Fibroblast of villous mesenchyme (primary cell): ENCODE measurements at regions not wholly inside any gene's neighbourhood (a gene's known extent, or its start where the extent isn't known, plus 50 kb on each side); places are given as distances from the start of the nearest gene placed in this dataset.
"Not testable (repeated sequence)": the region's sequence is repeated elsewhere in the genome, so short reads cannot be mapped to it uniquely, and the experiment has no call there.

Source experiments
- DNase-seq: peaks from one replicate; pipeline ENCODE4 v3.0.0-alpha.2; 2010; ENCODE audit warnings: low read depth
- H3K4me3 ChIP-seq: 2 replicates; pipeline ENCODE4 v1.5.1; 2011; ENCODE audit warnings: low read depth, mild to moderate bottlenecking, low read length
- CTCF ChIP-seq: IDR thresholded peaks from 2 replicates; pipeline ENCODE4 v1.5.1; 2012; ENCODE audit warnings: low read depth, mild to moderate bottlenecking, low read length; ENCODE audit not compliant: insufficient read depth

GRCh38 chr11:45733176-45733575 is 67.8 kb upstream of the CHST1 start:
- no peak for TF ChIP-seq CTCF
- no peak overlapping the region for H3K4me3 ChIP-seq
- DNase-seq: no peak

GRCh38 chr11:45732343-45732742 is 66.9 kb upstream of the CHST1 start:
- H3K4me3 ChIP-seq: no peak overlapping the region
- no peak for TF ChIP-seq CTCF
- no peak for DNase-seq

DNA sequence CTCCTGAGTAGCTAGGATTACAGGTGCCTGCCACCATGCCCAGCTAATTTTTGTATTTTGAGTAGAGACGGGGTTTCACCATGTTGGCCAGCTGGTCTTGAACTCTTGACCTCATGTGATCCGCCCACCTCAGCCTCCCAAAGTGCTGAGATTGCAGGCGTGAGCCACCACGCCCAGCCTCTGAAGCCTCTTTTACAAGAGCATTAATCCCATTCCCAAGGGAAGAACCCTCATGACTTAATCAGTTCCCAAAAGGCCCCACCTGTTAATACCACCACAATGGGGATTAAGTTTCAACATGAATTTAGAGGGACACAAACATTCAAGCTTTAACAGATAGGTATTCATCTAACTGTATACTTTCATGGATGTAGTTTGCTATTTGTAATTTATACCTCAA is 65.7 kb upstream of the CHST1 start:
- not testable (repeated sequence) for DNase-seq, H3K4me3 ChIP-seq

DNA sequence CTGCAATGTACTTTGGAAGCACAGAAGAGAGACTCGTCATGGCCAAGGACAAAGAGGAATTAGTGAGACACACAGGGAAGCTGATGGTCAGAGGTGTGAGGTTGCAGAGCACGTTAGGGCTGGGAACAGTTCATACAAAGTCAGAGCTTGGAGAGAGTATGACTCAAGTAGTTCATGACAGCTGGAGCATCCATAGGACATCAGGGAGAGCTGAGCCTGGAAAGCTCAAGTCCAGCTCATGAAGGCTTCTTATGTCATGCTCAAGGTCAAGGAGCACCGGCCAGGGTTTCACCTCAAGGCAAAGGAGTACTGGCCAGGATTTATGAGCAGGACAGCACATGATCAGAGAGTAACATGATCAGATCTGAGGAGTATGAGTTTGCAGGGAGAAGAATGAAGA is 64.6 kb upstream of the CHST1 start:
- TF ChIP-seq CTCF: no peak
- H3K4me3 ChIP-seq: no peak overlapping the region

GRCh38 chr11:45726493-45727054 is 61.2 kb upstream of the CHST1 start:
- TF ChIP-seq CTCF: no peak
- DNase-seq: no peak
- no peak overlapping the region for H3K4me3 ChIP-seq

More for the DNA sequence above, 64.6 kb upstream of the CHST1 start:
- DNase-seq: no peak

- no peak for TF ChIP-seq CTCF
- no peak for DNase-seq
- H3K4me3 ChIP-seq: no peak overlapping the region
Measured at GRCh38 chr11:45725776-45726492, 60.5 kb upstream of the CHST1 start.

DNA sequence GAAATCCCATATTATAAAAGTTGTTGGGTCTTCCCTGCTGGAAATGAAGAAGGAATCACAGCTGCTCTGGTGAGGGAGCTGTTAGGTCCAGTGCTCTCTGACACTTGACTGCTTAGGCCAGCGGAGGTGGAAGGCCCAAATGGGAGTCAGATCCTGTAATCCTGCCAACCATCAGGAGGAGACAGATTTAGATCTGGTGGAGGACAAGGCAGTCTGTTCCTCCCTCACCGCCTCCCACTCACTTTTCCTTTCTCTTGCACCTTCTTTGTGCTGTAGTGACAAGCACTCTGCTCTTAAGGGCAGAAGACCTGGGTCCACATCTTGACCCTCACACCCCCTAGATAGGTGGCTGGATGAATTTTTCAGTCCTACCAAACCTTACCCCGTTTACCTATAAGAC is 59.7 kb upstream of the CHST1 start:
- H3K4me3 ChIP-seq: no peak overlapping the region
- no peak for DNase-seq
- no peak for TF ChIP-seq CTCF
